ENCODE measurements at regions not wholly inside any gene's neighbourhood (a gene's known extent, or its start where the extent isn't known, plus 50 kb on each side); places are given as distances from the start of the nearest gene placed in this dataset.

GRCh38 chr2:151102226-151102625 lies 159.4 kb downstream of the RBM43 start:
- Histone ChIP-seq H4K20me1 (replicated peaks; ENCODE audit: control insufficient read depth, extremely low read depth, insufficient read depth, low read length) (no peaks in the 10 kb centered on the region), H3K9me1 (replicated peaks; ENCODE audit: control insufficient read depth, extremely low read depth, insufficient read depth, low read length) (no peaks in the 10 kb centered on the region), H3K27ac (ENCODE audit: insufficient read depth, low read depth, low read length) (no peak overlapping the region), H3K4me2 (ENCODE audit: insufficient read depth, low read length) (no peak overlapping the region), H3K9ac (replicated peaks; ENCODE audit: extremely low read depth, insufficient read depth, low read length) (no peak overlapping the region), H3K27me3 (ENCODE audit: control insufficient read depth in 2 of 2, insufficient read depth in 2 of 2, low read length in 2 of 2) (no peaks in the 10 kb centered on the region), H2AFZ (ENCODE audit: low read depth, low read length) (no peak overlapping the region), H3K4me1 (ENCODE audit: control insufficient read depth, extremely low read depth, insufficient read depth, low read length) (no peaks in the 10 kb centered on the region), H3K36me3 (ENCODE audit: control insufficient read depth in 2 of 2, extremely low read depth in 1 of 2, insufficient read depth in 2 of 2, low read length in 2 of 2) (no peaks in the 10 kb centered on the region), H3K79me2 (ENCODE audit: control insufficient read depth, insufficient read depth, low read length) (no peaks in the 10 kb centered on the region), H3K9me3 (replicated peaks; ENCODE audit: control insufficient read depth, insufficient read depth, low read length) (no peaks in the 10 kb centered on the region), H3K4me3 (replicated peaks in 1 of 3; ENCODE audit: insufficient read depth in 1 of 3, low read depth in 1 of 3, low read length in 3 of 3) (no peak overlapping the region)
- POLR2A ChIA-PET: no interaction called here
- CTCF ChIA-PET: no interaction called here
- intact Hi-C loops (cut with micrococcal nuclease) (no loop called here), dilution Hi-C loops (cut with MboI; ENCODE audit: extremely low pct_ligation_motif_present, low sequenced_read_pairs) (no loop called here)
- FAIRE-seq (no peak), DNase-seq (ENCODE audit: low read depth, low spot score) (no peak)
- no TSS peak for BruUV-seq (replicated peaks)
- TF ChIP-seq JUN (IDR thresholded peaks at IDR 0.05; ENCODE audit: borderline replicate concordance, insufficient read depth, insufficient read length, low read depth): no peak
- TF ChIP-seq MYC (IDR thresholded peaks at IDR 0.05; ENCODE audit: low read depth, low read length): no peak
- no peak for TF ChIP-seq POLR2A (IDR thresholded peaks at IDR 0.05; ENCODE audit: low read depth, low read length)
- no peak for TF ChIP-seq MAX (IDR thresholded peaks at IDR 0.05; ENCODE audit: insufficient read depth, insufficient read length)
- TF ChIP-seq FOS (IDR thresholded peaks at IDR 0.05; ENCODE audit: borderline replicate concordance, insufficient read depth, low read length): no peak
- TF ChIP-seq, protein P1, sequence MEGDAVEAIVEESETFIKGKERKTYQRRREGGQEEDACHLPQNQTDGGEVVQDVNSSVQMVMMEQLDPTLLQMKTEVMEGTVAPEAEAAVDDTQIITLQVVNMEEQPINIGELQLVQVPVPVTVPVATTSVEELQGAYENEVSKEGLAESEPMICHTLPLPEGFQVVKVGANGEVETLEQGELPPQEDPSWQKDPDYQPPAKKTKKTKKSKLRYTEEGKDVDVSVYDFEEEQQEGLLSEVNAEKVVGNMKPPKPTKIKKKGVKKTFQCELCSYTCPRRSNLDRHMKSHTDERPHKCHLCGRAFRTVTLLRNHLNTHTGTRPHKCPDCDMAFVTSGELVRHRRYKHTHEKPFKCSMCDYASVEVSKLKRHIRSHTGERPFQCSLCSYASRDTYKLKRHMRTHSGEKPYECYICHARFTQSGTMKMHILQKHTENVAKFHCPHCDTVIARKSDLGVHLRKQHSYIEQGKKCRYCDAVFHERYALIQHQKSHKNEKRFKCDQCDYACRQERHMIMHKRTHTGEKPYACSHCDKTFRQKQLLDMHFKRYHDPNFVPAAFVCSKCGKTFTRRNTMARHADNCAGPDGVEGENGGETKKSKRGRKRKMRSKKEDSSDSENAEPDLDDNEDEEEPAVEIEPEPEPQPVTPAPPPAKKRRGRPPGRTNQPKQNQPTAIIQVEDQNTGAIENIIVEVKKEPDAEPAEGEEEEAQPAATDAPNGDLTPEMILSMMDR (IDR thresholded peaks at IDR 0.05; ENCODE audit: extremely low read depth in 1 of 2, insufficient read depth in 1 of 2, low read depth in 1 of 2, low read length in 2 of 2): no peak
- no peak for TF ChIP-seq EZH2 (IDR thresholded peaks at IDR 0.05; ENCODE audit: borderline replicate concordance, low read depth, low read length, severe bottlenecking)
- no peak for TF ChIP-seq GATA2 (IDR thresholded peaks at IDR 0.05; ENCODE audit: insufficient read depth, insufficient read length, low read depth, low read length)
- TF ChIP-seq POLR2AphosphoS5 (IDR thresholded peaks at IDR 0.05; ENCODE audit: insufficient read depth, low read depth, low read length): no peak

Measured in endothelial cell of umbilical vein (primary cell).